Left ventricle myocardium superior (tissue), 1 donor: ENCODE measurements at regions not wholly inside any gene's neighbourhood (a gene's known extent, or its start where the extent isn't known, plus 50 kb on each side); places are given as distances from the start of the nearest gene placed in this dataset.

Source experiments
- ATAC-seq: fragments of 200-7000 bp; cut with Tn5 transposase; one replicate; pipeline ENCODE4 v1.9.1; 2020; ENCODE audit warnings: mild to moderate bottlenecking, moderate library complexity
- DNase-seq: peaks from one replicate; pipeline ENCODE4 v3.0.0-alpha.2; 2020
- intact Hi-C: fragments of 100-400 bp; cut with micrococcal nuclease; formaldehyde crosslinking; loops from one replicate; pipeline ENCODE4 v1.11.0; 2022
- donor health status: DM: no; HTN: yes; CAD: no; lungs with severe emphysema.

DNA sequence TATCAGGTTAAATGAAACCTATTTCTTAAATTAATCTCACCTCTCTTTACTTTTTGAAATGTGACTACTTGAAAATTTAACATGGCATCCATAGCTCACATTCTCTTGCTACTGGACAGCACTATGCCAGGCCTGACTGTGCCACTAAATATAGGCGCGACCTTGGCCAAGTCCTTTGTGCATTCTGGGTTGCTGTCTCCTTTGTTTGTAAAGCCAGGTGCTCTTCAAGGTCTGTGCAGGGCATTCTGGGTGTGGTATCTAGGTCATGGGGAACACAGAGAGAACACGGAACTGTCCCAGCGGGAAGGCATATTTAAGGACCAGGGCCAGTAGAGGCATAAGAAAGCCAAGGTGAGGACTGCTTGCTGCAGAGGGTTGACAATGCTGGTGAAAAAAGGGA lies 121.2 kb downstream of the ZNF664 start:
- intact Hi-C loops: no loop called here
- no peak for DNase-seq
- ATAC-seq: peak; percentile 75

DNA sequence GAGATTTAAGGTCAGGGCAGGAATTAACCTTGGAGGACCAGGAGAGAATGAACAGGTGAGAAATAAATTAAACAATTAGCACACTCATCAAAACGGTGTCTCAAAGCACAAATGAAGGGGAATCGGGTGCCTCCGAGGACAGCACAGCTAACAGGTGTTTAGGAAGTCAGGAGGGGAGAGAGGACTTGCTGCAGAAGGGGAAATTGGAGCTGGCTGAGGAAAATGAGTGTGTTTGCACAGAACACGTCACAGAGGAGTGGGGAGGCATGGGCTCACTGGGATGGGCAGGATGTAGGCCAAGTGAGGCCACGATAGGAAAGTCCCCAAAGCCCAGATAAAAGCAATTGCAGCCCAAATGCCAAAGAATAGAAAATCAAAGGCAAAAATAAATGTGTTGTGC lies 121.7 kb downstream of the ZNF664 start:
- intact Hi-C loops: no loop called here
- ATAC-seq (no peak), DNase-seq (no peak)

DNA sequence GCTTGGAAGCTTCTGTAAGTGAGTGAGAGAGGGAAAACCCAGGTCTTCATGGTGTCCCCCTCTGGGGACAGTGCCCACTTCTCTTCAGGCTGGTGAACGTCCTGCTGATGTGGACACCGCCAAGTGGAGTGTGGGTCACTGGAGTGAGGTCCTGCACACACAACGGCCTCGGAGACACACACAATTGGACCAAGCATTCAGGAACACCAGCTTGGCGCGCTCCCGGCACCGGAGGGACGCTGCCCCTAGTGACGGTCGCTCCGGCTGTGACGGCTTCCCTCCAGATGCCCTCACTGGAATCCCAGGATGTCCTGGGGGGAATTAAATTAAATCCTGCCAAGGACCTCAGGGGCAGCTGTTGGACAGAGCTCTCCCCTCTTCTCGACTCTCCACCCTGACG lies 123.1 kb downstream of the ZNF664 start:
- intact Hi-C loops: no loop called here
- DNase-seq (no peak), ATAC-seq (no peak)

DNA sequence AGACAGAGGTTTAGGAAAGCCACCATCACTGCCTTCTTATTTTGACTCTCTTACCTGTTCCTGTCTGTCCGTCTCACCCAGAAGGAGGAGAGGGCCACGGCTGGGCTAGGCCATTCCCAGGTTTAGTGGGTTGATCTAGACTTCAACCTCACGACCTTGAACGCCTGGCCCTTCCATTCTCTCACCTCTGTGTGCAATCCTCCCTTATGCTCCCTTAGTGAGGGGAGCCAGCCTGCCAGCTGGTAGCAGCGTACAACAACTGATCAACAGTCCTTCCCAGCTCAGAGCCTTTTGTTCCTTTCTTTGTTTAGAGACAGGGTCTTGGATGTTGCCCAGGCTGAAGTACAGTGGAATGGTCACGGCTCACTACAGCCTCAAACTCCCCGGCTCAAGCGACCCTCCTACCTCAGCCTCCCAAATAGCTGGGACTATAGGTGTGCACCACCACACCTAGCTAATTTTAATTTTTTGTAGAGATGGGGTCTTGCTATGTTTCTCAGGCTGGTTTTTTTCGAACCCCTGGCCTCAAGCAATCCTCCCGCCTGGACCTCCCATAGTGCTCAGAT lies 123.9 kb downstream of the ZNF664 start:
- ATAC-seq (no peak), DNase-seq (no peak)
- intact Hi-C loops: no loop called here

DNA sequence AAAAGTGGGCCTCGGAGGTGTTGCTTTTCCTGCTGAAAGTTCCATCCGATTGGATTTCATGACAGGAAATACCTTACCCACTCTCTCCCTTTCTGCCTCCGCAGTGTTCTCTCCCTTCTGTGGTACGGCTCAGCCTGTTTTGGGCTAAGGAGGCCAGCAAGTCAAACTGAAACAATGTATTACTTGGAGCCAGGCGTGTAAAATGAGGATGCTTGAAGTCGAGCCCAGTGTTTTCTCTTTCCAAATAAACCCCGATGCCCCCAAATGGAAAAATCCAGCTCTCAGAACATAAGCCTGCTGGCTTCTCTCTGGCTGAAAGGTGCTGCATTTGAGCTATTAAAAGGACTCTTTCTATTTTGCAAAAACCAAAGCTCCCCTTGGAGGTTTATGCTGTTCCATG lies 124.7 kb downstream of the ZNF664 start:
- no peak for ATAC-seq
- intact Hi-C loops: no loop called here
- DNase-seq: no peak

DNA sequence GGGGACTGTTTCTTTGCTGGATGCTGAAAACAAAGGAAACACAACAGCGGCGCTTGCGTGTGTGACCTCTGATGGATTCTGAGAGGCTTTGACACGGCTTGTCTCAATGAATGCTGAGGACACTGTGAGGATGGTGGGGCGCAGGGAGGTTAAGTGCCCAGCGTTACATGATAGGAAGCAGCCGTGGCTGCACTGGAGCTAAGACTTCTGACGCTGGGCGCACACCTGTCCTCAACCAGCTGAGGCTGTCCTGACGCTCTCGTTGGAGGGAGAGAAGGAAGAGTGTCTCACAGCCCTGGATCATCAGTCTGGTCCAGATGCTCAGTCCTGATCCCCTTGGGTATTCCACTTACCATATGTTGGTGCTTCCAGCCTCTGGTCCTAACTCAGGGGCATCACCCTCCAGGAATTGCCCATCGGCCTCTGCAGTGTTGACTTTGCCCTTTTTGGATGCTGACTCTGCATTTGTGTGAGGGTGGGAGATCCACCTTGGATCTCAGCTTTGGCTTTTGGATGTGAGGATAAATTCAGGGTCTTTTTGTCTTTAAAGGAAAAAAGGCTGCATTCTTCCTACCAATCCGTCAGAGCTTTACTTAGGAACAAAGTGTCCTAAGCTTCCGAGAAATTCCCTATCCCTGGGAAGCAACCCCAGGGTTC lies 125.2 kb downstream of the ZNF664 start:
- intact Hi-C loops: no loop called here
- DNase-seq (no peak), ATAC-seq (no peak)

DNA sequence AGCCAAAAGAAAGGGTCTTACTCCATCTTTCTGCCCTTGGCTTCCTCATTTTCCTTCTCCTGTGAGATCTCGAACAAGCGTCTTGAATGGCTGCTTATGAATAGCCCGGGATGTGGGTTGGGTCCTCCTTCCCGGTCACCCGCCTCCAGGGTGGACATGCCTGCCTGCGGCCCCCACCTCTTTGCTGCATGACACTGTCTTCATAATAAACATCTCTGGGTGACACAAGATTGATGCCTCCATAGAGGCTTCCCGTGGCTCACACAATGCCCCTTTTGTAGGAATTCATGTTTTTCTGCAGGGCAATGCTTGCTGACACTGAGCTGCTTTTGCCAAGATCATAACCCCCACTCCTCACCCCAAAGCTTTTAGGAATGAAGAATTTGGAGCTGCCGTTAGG lies 125.9 kb downstream of the ZNF664 start:
- no peak for DNase-seq

DNA sequence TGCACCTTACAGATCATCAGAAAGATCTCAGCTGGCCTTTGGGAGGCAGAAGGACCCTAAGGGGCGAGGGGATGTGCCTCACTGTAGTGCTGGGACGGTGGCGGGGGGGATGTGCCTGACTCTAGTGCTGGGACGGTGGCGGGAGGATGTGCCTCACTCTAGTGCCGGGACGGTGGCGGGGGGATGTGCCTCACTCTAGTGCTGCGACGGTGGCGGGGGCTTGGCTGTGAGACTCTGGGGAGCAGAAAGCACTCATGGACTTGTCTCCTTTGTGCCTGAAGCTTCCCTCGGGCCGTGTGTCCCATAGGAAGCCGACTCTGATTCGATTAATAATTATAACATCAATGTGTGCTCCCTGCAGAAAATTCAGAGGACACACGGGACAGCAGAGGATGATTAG lies 126.6 kb downstream of the ZNF664 start:
- intact Hi-C loops: no loop called here
- DNase-seq (no peak), ATAC-seq (no peak)

More for the DNA sequence above, 125.9 kb downstream of the ZNF664 start:
- intact Hi-C loops: no loop called here
- no peak for ATAC-seq

DNA sequence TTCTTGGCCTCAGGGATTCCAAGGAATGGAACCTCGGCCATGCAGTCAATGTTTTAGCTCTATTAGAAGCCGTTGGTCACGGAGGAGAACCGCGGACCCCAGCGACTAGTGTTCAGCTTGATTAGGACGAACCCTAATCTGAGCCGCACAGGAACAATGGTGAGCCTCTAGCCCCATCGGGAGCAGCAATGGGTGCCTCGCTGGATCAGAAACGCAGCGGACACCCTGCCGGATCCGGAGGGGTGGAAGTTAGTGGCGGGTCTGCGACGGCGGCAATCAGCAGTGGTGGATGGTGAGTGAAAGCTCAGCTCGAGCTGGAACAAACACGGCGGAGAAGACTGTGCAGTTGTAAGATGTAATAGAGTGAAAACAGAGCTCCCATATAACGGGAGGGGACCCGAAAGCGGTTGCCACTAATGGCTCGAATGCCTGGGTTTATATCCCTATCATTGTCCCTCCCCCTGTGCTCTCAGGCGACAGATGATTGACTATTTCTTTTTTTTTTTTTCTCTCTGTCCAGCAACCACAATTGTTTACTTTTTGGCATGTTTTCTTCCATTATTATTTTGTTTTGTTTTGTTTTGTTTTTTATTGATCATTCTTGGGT lies 127.7 kb downstream of the ZNF664 start:
- intact Hi-C loops: no loop called here
- no peak for ATAC-seq
- DNase-seq: no peak

DNA sequence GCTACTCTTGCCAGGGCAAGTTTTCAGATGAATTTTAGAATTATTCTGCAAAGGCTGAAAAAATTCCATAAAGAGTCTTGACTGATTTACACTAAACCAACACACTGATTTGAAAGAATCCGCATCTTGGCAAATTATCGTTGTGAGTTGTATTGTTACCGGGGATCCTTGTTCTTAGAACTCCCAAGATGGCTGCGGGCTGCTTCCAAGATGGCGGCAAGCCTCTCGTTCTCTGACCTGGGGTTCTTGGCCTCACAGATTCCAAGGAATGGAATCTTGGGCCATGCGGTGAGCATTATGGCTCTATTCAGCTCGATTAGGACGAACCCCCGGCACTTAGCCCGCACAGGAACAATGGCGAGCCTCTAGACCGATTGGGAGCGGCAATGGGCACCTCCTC lies 132.5 kb downstream of the ZNF664 start:
- intact Hi-C loops: no loop called here
- ATAC-seq (no peak), DNase-seq (no peak)

DNA sequence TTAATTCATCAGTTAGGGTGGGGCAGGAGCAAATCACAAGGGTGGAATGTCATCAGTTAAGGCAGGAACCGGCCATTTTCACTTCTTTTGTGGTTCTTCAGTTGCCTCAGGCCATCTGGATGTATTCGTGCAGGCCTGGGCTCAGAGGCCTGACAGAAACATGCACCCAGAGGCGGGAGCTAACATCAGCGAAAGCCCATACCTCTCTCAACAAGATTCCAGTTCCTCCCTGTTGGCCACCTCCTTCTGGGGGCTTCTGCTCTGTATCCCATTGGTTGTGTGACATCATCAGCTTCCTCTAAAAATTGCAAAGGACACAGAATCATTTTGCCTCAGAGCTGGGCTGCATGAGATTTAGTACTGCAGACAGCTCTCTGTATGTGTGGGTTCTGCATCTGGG lies 134.3 kb downstream of the ZNF664 start:
- ATAC-seq (no peak), DNase-seq (no peak)
- intact Hi-C loops: no loop called here

DNA sequence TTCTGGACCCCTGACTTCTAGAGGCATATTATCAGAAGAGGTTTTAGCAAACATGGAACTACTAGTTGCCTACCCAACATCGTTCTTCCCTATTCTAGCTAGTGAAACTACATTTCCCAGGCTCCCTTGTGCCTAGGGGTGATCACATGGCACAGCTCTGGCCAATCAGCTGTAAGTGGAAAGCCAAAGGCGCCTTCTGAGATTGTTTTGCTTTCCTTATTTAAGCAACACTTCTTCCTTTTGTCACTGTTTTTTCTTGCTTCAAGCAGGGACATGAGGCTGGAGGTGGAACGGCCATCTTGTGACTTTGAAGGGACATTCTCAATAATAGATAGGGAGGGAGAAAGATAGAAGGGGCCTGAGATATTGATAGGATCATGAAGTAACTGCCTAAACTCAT lies 136.7 kb downstream of the ZNF664 start:
- DNase-seq (no peak), ATAC-seq (no peak)
- intact Hi-C loops: no loop called here

DNA sequence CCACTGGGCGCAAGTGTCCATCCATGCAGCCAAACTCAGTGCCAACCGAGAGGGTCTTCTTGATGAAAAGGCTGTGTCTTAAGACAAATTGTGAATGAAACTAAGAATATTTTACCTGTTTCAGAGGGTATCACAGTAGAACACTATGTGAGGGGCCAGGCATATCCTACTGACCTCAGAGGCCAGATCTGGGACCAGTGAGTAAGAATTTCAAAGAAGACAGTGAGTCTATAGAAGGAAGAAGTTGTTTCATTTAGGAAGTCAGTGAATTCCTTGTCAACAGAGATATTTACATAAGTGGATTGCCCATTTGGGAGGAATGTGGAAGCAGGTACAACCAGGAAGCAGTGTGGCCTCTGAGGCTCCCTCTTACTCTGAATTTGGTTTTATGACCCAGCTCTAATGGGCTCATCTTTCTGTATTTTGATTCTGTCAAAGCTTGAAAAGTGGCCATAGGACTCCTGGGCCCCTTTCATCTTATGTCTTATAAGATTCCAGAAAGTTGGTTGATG lies 137.4 kb downstream of the ZNF664 start:
- intact Hi-C loops: no loop called here
- DNase-seq (no peak), ATAC-seq (no peak)

DNA sequence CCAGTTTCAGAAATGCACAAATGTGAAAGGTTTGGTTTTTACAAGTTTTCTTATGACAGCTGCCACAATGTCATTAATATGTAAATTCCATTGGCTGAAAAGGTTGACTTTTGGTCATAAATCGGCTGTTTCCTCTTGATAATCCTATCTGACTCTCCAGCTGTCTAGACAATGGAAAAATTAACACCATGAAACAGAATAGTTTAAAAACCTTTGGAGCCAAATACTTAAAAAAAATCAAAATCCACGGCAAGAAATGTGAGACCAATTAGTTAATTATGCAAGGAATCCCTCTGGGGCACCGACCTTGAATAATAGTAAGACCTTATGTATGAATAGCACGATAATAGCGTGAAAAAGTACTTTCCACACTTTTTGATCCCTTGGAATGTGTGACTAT lies 138.0 kb downstream of the ZNF664 start:
- intact Hi-C loops: no loop called here
- ATAC-seq (no peak), DNase-seq (no peak)

DNA sequence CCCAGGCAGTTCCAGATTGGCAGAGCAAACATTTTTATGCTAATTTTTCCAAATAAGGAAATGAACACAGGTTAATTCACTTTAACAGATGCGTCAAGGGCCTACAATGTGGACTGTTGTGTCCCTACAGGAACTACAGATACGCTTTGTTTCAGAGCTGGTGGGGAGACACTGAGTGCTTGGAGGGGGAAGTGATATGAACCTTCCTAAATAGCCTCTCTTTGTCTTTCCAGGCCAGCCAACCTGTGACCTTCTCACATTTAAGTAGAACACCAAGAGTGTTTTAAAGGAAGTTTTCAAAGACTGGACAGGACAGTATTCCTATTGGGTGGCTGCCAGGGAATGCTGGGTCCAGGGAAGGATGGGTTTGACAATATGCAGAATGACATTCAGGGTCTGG lies 141.3 kb downstream of the ZNF664 start:
- DNase-seq (no peak), ATAC-seq (no peak)
- intact Hi-C loops: no loop called here

DNA sequence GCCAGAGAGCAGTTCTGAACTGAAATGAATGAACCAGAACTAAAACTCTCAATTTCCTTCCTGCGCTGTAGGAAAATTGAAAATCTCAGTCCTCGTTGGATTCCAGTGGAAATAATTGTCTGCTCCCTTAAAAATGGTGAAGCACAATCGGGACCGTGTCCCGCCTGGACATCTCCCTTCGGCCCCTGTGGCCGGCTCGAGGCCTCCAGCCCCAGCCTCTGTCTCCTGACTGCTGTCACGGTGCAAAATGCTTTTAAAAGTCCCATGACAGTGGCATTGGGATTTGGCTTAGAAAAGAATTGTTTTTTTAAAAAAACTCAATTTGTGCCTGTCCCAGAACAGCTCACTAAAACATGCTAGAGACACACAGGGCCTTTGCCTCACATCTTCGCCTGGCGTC lies 142.5 kb downstream of the ZNF664 start:
- DNase-seq (no peak), ATAC-seq (no peak)
- intact Hi-C loops: no loop called here

DNA sequence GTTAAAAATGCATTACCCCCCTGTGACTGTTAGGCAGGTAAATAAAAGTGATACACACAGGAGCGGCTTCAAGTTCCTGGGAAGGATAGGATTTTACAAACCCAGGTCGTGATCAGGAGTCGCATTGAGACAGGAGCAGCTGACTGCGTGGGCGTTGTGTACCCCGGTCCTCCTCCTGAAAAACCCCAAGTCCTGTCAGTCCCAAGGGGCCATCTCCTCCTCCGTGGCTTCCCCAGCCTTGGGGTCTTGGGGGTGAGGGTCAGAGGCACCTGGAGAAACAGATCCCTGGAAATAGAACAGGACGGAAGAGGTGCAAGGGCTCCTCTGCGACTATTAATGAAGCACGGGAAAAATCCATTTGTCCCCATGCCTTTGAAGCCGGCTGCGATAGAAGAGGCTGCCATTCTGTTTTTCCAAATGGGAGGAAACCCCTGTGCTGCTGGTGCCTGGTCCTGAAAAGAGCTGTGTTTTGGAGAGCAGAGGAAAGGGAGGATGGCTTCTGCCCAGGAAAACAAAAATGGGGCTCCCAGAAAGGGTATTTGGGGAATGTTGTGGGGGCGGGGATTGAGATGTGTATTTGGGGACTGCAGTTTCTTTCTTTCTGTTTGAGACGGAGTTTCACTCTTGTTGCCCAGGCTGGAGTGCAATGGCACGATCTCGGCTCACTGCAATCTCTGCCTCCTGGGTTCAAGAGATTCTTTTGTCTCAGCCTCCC lies 143.1 kb downstream of the ZNF664 start:
- ATAC-seq: no peak
- intact Hi-C loops: no loop called here
- no peak for DNase-seq

DNA sequence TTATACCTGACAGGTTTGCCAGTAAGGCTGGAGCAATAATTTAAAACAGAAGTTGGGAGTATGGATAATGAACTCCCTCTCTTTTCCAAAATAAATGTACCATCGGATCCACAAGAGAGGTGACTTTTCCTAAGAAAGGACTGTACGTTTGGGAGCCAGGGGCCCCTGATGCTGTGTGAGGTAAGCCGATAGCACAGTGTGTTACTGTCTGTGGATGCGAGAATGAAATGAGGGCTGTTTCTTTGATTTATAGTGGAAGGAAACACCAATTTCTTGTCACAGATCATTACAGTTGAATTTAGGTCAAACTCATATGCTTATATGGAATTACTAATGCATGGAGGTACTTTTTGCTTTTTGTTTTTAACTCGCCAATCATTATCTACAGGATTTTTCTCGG lies 147.7 kb downstream of the ZNF664 start:
- DNase-seq (no peak), ATAC-seq (no peak)
- intact Hi-C loops: no loop called here

DNA sequence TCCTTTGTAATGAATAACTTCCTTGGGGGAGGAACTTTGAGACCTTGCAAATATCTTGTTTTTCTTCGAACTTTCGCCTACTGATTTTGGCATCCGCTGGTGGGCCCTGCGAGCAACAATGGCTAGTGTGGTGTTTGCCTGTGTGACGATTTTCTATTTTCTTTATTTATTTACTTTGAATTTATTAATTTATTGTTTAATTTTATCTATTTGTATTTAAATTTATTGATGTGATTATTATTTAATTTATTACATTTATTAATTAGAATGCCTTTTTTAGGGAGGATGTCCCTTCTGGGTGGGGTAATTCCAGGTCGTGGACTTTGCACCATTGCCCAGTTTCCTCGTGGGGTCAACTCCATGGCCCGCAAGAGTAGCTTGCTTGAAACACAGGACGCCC lies 149.7 kb downstream of the ZNF664 start:
- DNase-seq: no peak
- no peak for ATAC-seq
- intact Hi-C loops: no loop called here

DNA sequence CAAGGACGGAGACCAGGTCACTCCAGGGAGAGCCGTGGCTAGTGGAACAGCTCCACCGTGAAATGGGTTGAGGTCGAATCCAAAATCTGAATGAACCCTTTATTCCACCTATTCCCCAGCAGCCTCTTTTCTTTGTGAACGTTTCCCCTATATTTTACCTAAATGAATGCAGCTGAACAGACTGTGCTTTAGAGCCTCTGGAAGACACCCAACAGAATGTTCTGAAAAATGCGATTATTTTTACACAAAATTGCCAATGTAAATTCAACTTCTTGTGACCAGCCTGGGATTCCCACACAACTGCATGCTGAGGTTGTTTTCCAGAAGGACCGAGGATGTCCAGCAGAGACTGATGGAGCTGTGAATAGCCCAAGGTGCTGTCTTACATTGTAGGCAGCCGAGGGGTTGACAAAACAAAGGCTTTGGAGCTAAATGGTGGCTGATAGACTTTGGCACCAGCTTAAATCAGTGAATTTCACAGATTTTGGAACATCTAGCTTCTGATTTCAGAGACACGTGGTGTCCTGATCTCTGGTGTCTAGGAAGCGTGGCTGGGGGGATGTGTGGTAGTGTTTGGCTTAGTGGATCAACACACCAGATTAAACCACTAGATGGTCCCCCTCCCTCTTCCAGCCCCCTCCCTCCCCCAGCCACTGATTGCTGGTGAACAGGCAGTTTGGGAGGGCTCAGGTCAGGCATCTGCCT lies 150.4 kb downstream of the ZNF664 start:
- intact Hi-C loops: no loop called here
- no peak for DNase-seq

More for the DNA sequence above, 150.4 kb downstream of the ZNF664 start:
- ATAC-seq: no peak
